HuH-7.5 (cell line): ENCODE measurements at regions not wholly inside any gene's neighbourhood (a gene's known extent, or its start where the extent isn't known, plus 50 kb on each side); places are given as distances from the start of the nearest gene placed in this dataset.
A peak's percentile ranks its signal among the peaks of the same experiment; 100 is the strongest.

Experiments used
- DNase-seq: peaks from one replicate; pipeline ENCODE4 v3.0.0; 2011; ENCODE audit warnings: low spot score

DNA sequence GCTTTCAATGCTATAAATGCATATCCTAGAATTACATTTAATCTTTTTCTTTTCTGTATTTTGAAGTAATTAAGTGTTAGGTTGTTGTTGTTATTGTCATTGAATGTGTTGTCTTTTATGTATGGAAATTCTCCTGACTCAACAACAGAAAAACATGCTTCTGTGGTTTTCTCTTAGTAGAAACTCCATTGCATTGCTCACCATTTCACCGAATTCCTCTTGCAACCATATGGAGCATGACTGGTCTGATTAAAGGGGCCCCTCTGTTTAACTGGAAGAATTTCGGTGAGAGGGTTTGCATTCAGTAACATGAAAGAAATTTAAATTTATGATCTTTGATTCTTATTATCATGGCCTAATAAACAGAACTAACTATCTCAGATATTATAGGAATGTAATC, 454.3 kb upstream of the JARID2 start:
- no peak for DNase-seq

DNA sequence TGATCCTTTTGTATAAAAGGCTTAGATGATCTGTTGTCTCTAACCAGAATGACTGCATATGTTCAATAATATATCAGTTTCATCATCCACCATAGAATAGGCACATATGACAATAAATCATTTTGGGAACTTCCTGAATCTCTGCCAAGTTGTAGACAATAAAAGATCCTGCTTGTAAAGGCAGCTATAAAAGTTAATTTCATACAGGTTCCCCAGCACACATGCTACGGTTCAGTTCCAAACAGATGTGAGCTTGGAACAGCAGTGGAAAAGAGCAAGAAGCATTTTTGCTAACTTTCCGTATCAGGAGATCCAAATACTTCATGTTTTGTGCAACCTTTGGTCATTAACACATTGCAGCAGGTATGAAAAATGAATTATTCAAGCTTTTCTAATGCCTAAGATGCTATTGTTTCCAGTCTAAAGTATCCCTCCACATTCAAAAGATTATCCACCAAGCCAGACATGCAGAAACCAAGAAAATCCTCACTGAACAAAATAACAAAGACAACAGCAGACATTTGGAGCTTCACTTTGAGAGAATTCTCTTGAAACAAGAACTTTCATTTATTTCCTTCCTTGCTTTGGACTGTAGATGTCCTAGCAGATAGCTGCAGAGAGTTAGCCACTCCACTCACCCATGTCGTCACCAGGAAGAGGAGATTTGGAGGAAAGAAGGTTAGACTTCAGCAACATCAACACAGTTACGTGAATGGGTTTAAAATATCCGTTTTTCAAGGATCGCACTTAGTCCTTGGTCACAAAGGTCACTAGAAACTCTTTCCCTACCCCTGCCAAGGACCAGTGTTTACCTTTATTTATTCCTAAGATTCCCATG, 453.5 kb upstream of the JARID2 start:
- no peak for DNase-seq

DNA sequence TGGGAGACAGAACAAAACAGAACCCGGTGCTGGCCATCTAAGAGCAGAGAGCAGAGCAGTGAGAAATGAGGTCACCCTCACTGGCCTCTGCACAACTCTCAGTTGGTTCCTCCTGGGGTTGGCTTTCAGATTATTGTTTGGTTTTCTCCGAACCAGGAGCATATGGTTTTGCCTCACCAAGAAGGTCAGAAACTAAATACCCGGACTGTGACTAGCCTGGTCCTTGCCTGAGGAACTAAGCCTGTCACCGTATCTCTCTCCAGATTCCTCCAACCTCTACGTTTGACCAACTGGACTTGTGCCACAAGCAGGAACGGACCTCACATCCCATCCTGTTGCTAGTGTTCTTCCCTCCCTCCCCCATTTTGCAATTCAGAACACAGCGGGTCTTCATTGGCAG, 450.4 kb upstream of the JARID2 start:
- no peak for DNase-seq

DNA sequence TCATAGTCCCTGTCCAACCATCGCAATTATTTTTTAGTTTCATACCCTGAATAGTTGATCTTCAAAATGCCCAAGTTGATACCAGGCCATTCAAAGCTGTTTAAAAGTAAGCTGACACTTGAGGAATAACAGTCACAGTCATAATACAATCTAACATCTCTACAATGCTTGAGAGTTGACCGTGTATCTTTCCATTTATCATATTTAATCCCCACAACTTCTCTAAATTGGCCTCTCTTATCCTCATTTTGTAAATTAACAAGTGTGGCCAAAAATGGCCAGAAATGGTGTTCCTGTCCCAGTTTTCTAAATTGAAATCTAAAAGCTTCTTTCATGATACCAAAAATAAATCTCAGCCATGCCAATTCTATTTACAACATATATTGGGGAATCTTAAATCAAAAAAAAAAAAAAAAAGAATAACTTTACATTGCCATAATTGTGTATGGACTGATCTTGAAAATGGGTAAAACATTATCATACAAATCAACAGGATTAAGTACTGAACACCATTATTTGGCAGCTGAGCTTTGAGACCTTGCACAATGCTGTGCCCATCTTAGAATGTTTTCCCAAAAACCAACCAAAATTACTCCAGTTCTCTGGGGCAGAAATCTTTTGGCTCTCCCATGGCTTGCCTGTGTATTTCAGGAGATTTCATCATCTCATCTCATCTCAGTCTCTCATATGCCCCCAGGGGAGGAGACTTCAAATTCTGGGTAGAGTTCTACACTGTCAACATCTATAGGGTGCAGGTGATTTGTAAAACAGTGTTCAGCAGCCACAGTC, 448.7 kb upstream of the JARID2 start:
- no peak for DNase-seq

DNA sequence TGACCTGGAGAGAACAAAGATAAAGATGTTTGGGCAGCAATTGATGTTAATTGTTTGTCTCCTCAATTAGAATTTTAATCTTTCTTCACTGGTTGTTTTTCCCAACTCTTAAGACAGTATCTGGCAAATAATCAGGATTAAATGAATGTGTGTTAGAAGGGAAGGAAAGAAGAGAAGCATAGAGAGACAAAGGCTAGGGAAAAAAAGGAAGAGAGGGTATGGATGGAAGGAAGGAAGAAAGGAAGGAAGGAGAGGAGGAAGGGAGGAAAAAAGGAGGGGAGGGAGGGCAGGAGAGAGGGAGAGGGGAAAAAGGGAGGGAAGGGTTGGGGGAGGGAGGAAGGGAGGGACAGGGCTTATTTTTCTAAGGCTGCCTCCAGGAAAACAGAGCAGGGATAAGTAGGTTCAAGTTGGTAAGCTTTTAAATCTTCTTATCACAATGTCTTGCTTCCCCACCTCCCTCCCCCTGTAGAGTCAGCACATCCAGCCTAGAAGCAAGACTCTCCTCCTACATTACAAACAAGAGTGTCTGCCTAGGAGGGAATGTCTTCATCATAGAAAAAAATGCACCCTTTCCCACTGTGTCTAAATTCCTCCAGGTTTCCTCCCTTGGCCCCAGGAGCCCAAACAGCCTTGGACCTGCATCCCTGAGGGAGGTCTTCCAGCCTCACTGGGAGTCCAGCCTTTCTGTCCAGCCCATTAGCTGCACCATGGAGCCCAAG, 447.8 kb upstream of the JARID2 start:
- no peak for DNase-seq

DNA sequence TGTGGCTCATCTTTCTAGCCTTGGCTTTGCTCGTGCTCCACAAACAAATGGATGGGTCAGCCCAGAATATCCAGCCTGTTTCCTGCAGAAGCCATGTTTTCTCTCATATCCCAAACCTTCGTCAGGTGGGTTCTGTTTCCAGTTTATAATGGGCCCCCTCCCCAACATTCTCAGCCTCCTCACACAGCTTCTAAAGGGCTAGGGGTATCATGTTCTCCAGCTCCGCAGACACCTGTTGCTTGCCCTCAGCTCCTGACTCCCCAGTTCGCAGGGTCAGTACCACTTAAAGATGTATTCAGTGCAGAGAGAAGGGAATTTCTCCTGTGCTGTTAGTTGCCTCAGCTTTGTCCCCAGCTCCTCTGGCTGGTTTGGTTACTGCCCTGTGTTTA, 447.3 kb upstream of the JARID2 start:
- DNase-seq, result no peak

DNA sequence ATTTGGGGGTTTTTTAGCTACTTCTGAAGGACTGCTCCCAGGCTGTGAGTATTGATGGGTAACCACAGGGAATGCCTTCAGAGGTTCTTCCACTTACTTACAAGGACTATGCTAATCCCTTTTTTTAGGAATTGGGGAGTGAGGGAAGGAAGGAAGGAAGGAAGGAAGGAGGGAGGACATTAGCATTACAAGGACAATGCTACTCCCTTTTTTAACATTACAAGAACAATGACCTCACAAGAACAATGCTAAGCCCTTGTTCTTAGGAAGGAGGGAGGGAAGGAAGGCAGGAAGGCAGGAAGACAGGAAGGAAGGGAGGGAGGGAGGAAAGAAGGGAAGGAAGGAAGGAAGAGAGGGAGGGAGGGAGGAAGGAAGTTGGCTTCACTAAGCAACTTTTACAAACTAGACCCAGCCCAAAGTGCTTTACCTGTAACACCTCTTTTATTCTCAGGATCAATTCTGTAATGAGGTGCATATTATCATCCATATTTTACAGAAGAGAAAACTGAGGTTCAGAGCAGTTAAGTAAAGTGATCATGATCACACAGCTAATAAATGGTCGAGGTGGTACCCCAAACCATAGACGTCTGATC, 446.8 kb upstream of the JARID2 start:
- no peak for DNase-seq

DNA sequence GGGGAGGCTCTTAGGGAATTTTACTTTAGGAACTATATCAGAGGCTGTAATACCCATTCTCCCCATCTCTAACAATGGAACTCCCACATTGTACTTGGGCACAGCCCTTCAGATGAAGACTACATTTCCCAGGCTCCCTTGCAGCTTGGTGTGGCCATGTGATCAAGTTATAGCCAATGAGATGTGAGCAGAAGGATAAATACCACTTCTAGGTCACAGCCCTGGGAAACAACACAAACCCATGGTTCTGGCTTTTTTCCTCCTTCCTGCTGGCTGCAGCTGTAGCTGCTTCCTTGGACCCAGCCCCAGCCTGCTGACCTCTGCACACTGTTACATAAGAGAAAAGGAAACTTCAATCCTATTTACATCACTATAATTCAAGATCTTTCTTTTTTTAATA, 445.9 kb upstream of the JARID2 start:
- peak; percentile 17 for DNase-seq

DNA sequence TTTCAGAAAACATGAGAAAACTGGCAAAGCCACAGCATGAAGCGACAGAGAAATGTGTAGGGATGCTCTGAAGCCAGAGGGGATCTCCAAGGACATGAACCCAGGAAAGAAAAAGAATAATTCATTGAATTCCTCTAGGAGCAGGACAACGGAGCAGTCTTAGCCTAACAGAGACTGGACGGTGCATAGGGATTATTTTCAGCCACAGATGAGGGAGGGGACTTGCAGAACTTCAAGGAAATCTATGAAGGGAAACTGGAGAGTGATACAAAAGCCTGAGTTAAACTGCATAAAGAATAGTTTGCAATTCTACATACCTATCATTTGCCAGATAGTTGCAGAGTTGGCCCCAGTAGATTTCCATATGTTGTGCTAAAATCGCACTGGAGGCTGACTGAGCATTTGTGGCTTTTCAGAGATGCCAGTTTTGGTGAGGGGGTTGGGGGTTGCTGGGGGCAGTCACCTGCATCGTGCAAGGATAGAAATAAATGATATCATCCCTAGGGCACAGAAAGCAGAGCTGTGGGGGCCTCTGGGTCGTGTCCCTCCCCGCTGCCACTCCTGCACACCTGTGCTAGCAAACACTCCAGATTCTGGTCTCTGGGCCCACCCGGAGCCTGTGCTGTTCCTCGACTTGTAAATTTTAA, 443.2 kb upstream of the JARID2 start:
- DNase-seq, result no peak

DNA sequence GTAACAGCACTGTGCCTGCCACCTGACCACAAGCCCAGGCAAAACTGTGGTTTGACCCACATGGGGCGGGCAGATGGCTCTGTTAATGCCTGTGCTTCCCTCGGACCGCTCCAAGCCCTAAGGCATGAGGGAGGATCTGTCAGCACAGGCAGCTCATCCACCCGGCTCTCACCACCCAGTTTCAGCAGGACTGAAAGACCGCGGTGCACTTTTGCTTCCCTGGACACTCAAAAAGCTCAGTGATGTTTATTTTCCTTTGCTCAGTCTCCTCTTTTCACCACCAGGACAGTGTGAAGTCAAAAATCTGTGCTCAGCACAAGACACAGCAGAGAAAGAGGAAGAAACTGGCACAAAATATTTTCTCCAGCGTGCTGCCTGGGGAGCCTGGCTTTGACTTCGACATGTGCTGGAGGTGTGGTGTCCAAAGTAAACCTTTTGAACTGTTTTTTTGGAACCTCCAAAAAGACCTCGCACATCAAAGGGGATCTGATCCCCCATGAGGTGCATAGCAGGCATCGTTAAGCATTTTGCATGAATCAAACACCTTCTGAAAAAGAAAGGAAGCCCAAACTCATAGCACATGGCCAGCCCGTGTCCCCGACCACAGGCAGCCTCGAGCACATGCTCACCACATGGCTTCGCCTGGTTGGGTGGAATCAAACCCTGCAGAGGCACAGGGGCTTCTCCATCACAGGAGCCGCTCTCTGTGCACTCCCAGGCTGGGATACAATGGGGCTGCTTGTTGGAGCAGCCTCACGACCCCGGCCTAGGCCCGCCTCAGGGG, 441.7 kb upstream of the JARID2 start:
- no peak for DNase-seq

DNA sequence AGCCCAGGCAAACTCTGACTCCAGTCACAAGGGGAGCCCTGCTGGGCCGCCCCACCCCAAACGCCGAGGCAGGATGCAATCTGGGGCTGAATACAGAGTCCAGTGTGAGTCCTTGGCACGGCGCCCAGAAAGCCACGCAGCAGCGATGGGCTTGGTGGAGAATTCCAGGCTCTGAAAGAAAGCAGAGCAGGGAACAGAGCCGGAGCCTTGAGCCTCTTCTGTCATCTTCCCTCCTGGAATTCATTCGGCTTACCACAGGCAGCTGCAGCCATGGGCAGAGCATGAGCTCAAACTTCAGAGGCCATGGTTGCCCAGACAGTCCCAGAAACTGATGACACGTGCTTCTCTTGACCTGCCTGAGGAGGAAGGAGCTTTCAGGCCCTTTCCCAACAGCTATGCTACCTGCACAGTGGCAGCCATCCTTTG, 441.1 kb upstream of the JARID2 start:
- no peak for DNase-seq

DNA sequence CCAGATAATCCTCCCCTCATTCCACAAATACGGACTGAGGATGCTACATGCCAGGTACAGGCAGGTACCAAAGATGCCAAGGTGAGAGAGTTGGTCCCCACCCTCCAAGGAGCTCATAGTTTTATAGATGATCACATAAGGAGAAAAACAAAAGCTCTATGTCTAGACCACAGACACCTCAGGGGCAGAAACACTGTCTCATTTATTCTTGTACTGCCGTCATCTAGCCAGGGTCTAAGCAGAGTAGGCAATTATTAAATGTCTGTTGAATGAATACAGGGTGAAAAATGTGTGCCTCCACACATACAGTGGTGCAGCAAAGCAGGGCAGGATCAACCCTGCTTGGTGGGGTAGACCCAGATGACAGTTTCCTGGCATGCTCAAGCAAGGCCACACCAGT, 439.8 kb upstream of the JARID2 start:
- DNase-seq, result no peak

DNA sequence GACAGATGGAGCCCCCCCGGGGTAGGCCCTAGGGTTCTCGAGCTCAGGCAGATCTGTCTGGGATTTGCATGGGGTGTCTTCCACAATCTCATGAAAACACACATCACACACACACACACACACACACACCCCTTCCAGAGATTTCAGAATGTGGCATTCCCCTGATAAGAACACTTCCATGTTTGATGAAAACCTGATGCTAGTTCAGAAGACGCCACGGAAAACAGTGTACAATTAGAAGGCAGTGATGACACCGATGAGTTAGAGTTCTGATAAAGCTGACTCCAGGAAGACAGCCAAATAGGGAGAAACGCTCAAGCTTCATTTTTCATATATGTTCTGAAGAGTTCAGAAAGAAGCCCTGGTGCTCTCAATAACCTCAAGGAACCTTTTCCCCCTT, 438.7 kb upstream of the JARID2 start:
- no peak for DNase-seq

DNA sequence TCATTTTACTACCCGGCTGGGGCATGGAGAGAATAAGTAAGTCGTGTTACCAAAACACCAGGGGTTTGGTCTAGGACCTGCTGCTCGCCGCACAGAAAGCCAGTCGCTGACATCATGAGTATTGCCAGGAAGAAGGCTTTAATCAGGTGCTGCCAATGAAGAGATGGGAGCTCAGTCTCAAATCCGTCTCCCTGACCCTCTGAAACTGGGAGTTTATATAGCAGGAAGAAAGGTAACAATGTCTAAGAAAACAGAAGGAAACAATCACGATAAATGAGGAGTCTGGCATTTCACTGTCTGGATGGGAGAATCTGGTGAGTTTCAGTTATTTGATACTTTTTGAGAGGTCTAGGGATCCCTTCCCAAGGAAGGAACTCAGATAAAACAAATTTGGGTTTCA, 437.9 kb upstream of the JARID2 start:
- no peak for DNase-seq

DNA sequence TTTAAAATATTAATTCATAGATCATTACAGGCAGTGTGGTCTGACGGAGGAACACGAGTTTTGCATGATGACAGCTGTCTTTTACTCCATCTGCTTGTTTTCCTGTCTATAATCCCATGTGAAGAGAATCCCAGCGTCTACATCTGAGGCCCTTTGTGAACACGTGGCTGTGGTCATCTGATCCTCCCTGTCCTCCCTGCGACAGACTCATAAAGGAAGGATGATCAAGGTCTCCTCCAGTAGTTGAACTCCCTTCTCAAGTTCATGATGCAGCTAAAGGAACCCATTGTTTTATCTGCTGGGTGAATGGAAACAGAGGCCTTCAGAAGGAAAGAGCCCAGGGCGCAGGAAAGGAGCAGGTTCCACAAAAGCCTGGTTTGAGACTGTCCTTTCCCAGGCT, 435.8 kb upstream of the JARID2 start:
- no peak for DNase-seq

DNA sequence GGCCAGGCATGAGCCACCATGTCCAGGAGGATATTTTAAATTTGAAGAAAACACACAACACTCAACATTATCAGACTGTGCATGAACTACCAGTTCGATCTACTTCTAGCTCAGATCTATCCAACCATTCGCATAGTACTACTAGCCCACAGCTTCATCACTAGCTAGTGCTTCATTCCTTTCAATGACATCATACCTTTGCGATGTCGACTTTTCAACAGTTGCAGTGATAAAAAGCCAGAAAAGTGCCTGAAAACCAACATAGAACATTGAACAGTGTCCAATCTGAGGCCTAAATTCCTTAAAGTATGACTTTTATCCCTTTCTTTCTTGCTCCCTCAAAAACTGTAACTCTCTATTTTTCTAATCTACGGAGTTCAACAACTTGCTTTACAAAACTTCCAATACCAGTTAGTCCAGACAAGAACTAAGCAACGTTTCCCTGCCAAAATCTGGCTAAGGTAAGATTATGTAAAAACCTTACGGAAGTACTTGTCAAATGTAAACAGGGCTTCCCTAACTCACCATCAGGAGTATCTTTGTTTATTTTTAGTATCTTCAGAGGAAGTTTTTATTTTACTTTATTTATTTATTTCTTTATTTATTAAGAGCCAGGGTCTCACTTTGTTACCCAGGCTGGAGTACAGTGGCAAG, 434.0 kb upstream of the JARID2 start:
- no peak for DNase-seq

DNA sequence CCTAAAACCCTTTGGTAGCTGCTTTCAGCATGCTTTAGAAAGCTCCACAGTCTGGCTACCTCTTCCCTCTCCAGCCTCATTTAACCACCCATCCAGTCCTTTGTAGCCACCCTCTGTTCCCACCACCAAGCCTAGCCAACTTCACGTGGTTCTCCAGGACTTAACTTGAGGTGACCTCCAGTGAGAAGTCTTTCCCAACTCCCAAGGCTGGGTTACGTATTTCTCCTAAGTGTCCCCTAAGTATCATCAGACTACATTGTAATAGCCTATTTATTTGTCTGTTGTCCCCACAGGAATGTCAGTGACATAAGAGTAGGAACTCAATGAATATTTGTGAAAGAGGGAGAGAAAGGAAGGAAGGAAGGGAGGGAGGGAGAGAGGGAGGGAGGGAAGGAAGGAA, 431.9 kb upstream of the JARID2 start:
- DNase-seq, result no peak

DNA sequence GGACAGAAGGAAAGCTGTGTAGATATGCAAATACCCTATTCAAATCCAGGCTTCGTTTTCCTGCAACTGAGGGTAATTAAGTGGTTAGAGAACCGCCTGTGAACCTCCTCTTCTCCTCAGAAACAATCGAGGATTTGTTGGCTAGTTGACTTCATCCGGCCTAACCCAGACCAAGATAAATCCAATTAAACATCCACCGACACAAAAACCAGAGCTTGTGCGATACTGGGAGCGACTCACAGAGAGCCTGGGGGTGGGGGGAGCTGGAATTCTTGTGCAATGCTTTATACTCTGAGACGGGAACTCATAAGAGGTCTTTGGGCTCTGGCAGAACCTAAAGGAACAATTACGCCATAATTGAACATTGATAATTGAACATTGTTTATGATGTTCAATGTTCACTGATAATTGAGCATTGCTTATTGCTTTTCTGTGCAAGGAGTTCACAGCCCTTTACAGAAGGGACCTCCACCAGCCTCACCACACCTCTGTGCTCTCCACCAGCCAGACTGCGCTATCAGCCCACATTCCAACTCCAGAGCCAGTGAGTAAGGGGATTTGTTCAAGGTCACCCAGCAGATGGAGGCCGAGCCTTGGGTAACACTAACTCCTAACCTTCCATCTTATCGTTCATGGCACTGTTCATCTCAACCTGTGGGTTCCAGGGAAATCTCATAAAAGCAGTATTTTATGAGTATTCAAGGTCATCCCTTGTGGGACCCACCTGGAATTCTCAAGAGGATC, 429.6 kb upstream of the JARID2 start:
- no peak for DNase-seq

DNA sequence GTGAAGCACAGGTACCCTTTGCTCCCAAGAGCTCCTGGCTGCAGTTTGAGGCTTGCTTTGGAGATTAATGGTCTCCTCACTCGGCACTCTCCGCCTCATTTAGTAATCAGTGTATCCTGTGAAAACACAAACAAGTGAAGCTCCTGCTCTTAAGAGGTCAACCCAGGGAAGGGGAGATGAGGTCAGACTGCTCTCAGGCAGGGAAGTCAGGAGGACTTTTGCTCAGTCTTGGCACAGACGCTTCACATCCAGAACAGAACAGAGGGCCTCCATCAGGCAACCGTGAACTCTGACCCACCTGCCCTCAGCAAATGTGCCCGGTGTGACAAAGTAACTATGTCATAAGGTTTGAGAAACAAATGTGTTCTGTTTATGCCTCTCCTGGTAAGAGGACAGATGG, 428.8 kb upstream of the JARID2 start:
- DNase-seq, result no peak

DNA sequence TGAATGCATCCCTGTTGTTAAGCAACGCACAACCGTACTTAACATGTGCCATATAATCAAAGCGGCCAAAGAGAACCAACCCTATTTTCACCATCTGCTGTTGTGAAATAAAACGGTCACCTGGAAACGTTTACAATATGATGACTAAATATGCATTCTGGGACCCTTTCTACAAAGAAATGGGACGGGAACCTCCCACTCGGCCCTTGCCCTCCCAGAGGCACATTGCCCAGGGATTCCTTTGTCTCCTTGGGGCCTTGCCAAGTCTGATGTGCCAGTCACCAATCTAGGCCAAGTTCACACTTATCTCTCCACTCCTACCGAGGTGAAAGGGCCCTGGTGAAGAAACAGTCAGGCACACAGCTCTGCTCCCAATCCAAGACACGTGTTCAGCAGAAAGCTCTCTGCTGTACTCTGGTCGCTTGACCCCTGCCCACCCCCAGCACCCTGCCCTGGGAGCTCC, 427.4 kb upstream of the JARID2 start:
- no peak for DNase-seq
